ENCODE measurements at regions not wholly inside any gene's neighbourhood (a gene's known extent, or its start where the extent isn't known, plus 50 kb on each side); places are given as distances from the start of the nearest gene placed in this dataset.

DNA sequence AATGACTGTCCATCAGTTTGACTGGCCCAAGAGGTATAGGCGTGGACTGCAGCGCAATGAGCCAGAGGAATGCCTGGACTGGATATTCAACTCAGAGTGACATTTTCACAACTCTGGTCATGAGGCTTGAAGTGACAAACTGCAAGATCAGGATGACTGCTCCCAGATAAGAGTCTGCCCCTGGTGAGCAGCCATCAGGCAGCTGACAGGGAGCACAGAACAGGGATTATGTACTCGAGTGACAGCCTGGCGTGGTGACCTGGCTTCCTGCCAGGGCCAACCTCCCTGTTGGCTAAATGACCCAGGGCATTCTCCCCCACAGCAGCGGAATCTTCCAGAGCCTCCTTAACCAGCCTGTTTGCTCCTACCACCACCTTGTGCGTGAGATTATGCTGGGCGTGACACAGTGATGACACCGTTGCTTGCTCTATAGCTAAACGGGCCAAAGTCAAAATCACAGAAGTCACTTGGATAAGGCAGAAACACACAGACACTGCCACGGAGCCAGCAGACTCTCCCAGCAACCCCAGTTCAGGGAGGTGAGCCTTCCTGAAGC is 209.1 kb upstream of the JARID2 start (continued):
- TF ChIP-seq ZNF333 (CRISPR knock-in tag; IDR thresholded peaks at IDR 0.05; ENCODE audit: borderline replicate concordance) (no peak), ZC3H4 (CRISPR knock-in tag; IDR thresholded peaks at IDR 0.05; ENCODE audit: borderline replicate concordance) (no peak), NR2F2 (IDR thresholded peaks at IDR 0.05; ENCODE audit: borderline replicate concordance, low read depth) (no peak), ZBTB1 (CRISPR knock-in tag; IDR thresholded peaks at IDR 0.05; ENCODE audit: borderline replicate concordance) (no peak), ZNF878 (CRISPR knock-in tag; IDR thresholded peaks at IDR 0.05) (no peak), ZNF891 (CRISPR knock-in tag; IDR thresholded peaks at IDR 0.05) (no peak), ZNF792 (CRISPR knock-in tag; IDR thresholded peaks at IDR 0.05) (peak; percentile 16; the same call in 1 of the 2 replicates), NFIB (CRISPR knock-in tag; IDR thresholded peaks at IDR 0.05; ENCODE audit: borderline replicate concordance) (no peak), SOX13 (IDR thresholded peaks at IDR 0.05) (no peak), SOX13 (CRISPR knock-in tag; conservative IDR thresholded peaks at IDR 0.05 in 1 of 2, IDR thresholded peaks at IDR 0.05 in 1 of 2) (peak in 1 of 2 experiments; percentile 30; a peak in 1 of 4 replicates), NR2F1 (CRISPR knock-in tag; IDR thresholded peaks at IDR 0.05) (no peak), ZNF501 (CRISPR knock-in tag; IDR thresholded peaks at IDR 0.05) (no peak), KDM5A (IDR thresholded peaks at IDR 0.05; ENCODE audit: borderline replicate concordance, low read length) (no peak), ZNF235 (CRISPR knock-in tag; IDR thresholded peaks at IDR 0.05; ENCODE audit: borderline replicate concordance) (no peak)
- TF ChIP-seq, protein P1, sequence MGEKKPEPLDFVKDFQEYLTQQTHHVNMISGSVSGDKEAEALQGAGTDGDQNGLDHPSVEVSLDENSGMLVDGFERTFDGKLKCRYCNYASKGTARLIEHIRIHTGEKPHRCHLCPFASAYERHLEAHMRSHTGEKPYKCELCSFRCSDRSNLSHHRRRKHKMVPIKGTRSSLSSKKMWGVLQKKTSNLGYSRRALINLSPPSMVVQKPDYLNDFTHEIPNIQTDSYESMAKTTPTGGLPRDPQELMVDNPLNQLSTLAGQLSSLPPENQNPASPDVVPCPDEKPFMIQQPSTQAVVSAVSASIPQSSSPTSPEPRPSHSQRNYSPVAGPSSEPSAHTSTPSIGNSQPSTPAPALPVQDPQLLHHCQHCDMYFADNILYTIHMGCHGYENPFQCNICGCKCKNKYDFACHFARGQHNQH (CRISPR knock-in tag; IDR thresholded peaks at IDR 0.05), result no peak
- TF ChIP-seq, protein P2, sequence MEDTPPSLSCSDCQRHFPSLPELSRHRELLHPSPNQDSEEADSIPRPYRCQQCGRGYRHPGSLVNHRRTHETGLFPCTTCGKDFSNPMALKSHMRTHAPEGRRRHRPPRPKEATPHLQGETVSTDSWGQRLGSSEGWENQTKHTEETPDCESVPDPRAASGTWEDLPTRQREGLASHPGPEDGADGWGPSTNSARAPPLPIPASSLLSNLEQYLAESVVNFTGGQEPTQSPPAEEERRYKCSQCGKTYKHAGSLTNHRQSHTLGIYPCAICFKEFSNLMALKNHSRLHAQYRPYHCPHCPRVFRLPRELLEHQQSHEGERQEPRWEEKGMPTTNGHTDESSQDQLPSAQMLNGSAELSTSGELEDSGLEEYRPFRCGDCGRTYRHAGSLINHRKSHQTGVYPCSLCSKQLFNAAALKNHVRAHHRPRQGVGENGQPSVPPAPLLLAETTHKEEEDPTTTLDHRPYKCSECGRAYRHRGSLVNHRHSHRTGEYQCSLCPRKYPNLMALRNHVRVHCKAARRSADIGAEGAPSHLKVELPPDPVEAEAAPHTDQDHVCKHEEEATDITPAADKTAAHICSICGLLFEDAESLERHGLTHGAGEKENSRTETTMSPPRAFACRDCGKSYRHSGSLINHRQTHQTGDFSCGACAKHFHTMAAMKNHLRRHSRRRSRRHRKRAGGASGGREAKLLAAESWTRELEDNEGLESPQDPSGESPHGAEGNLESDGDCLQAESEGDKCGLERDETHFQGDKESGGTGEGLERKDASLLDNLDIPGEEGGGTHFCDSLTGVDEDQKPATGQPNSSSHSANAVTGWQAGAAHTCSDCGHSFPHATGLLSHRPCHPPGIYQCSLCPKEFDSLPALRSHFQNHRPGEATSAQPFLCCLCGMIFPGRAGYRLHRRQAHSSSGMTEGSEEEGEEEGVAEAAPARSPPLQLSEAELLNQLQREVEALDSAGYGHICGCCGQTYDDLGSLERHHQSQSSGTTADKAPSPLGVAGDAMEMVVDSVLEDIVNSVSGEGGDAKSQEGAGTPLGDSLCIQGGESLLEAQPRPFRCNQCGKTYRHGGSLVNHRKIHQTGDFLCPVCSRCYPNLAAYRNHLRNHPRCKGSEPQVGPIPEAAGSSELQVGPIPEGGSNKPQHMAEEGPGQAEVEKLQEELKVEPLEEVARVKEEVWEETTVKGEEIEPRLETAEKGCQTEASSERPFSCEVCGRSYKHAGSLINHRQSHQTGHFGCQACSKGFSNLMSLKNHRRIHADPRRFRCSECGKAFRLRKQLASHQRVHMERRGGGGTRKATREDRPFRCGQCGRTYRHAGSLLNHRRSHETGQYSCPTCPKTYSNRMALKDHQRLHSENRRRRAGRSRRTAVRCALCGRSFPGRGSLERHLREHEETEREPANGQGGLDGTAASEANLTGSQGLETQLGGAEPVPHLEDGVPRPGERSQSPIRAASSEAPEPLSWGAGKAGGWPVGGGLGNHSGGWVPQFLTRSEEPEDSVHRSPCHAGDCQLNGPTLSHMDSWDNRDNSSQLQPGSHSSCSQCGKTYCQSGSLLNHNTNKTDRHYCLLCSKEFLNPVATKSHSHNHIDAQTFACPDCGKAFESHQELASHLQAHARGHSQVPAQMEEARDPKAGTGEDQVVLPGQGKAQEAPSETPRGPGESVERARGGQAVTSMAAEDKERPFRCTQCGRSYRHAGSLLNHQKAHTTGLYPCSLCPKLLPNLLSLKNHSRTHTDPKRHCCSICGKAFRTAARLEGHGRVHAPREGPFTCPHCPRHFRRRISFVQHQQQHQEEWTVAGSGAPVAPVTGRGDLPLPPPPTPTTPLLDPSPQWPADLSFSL (CRISPR knock-in tag; IDR thresholded peaks at IDR 0.05), result no peak
- TF ChIP-seq, protein P3, sequence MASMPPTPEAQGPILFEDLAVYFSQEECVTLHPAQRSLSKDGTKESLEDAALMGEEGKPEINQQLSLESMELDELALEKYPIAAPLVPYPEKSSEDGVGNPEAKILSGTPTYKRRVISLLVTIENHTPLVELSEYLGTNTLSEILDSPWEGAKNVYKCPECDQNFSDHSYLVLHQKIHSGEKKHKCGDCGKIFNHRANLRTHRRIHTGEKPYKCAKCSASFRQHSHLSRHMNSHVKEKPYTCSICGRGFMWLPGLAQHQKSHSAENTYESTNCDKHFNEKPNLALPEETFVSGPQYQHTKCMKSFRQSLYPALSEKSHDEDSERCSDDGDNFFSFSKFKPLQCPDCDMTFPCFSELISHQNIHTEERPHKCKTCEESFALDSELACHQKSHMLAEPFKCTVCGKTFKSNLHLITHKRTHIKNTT (CRISPR knock-in tag; IDR thresholded peaks at IDR 0.05), result no peak
- TF ChIP-seq, protein P4, sequence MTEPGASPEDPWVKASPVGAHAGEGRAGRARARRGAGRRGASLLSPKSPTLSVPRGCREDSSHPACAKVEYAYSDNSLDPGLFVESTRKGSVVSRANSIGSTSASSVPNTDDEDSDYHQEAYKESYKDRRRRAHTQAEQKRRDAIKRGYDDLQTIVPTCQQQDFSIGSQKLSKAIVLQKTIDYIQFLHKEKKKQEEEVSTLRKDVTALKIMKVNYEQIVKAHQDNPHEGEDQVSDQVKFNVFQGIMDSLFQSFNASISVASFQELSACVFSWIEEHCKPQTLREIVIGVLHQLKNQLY (CRISPR knock-in tag; IDR thresholded peaks at IDR 0.05), result 0 out of 2 replicates have a peak, but pooled peaks have one; percentile 37
- TF ChIP-seq, protein P5, sequence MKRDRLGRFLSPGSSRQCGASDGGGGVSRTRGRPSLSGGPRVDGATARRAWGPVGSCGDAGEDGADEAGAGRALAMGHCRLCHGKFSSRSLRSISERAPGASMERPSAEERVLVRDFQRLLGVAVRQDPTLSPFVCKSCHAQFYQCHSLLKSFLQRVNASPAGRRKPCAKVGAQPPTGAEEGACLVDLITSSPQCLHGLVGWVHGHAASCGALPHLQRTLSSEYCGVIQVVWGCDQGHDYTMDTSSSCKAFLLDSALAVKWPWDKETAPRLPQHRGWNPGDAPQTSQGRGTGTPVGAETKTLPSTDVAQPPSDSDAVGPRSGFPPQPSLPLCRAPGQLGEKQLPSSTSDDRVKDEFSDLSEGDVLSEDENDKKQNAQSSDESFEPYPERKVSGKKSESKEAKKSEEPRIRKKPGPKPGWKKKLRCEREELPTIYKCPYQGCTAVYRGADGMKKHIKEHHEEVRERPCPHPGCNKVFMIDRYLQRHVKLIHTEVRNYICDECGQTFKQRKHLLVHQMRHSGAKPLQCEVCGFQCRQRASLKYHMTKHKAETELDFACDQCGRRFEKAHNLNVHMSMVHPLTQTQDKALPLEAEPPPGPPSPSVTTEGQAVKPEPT (CRISPR knock-in tag; IDR thresholded peaks at IDR 0.05; ENCODE audit: low read depth), result no peak

All from HepG2 (cell line).